Lower leg skin (tissue), 4 donors: ENCODE measurements at regions not wholly inside any gene's neighbourhood (a gene's known extent, or its start where the extent isn't known, plus 50 kb on each side); places are given as distances from the start of the nearest gene placed in this dataset.

Experiments used
- DNase-seq, 2 donors: peaks; one replicate each; pipeline ENCODE4 v3.0.0-alpha.2; 2019; ENCODE audit warnings: low spot score in 2 of 2
- H3K4me3 ChIP-seq: fragments of 200-600 bp; sonication (generic); 2 replicates; pipeline ENCODE4 v1.5.1; 2017; ENCODE audit warnings: mild to moderate bottlenecking, low read depth; ENCODE audit not compliant: poor library complexity, severe bottlenecking
- CTCF ChIP-seq, 3 donors: fragments of 450-650 bp; IDR thresholded peaks; one replicate each; pipeline ENCODE4 v1.5.1; 2016; ENCODE audit warnings: antibody characterized with exemption in 3 of 3, mild to moderate bottlenecking in 3 of 3, moderate library complexity in 2 of 3
- POLR2A ChIP-seq, 2 donors: fragments of 450-650 bp; IDR thresholded peaks; one replicate each; pipeline ENCODE4 v1.6.1; 2016 to 2017; ENCODE audit warnings: antibody characterized with exemption in 2 of 2, mild to moderate bottlenecking in 1 of 2, moderate library complexity in 1 of 2
- WGBS, 2 donors: methylation state at CpG; one replicate each; pipeline ENCODE4 v1.1.5; 2018; 5-methylcytosine and 5-hydroxymethylcytosine counted together
- intact Hi-C: fragments of 100-400 bp; cut with DNase I; formaldehyde crosslinking; loops from one replicate; pipeline ENCODE4 v1.15.0; 2023; ENCODE audit warnings: low total_unique reads

GRCh38 chr13:107956889-107957288, 258.4 kb downstream of the LIG4 start:
- no peak for TF ChIP-seq CTCF (IDR thresholded peaks at IDR 0.05)
- no peak for TF ChIP-seq POLR2A (IDR thresholded peaks at IDR 0.05)
- intact Hi-C loops = no loop called here

GRCh38 chr13:107942030-107942617, 273.2 kb downstream of the LIG4 start:
- intact Hi-C loops = no loop called here
- WGBS, 2 donors = 83 to 94% methylated on average over 4 of the region's 4 CpGs
- peak overlapping the region; percentile 3 for H3K4me3 ChIP-seq
- no peak for DNase-seq
- TF ChIP-seq CTCF (IDR thresholded peaks at IDR 0.05) = no peak

More at GRCh38 chr13:107956889-107957288, 258.4 kb downstream of the LIG4 start:
- no peak overlapping the region for H3K4me3 ChIP-seq
- 78 to 84% methylated on average over 3 of the region's 3 CpGs for WGBS, 2 donors
- DNase-seq = no peak

- DNase-seq = no peak
- WGBS, 2 donors = 44 to 55% methylated on average over 2 of the region's 2 CpGs
- no peak for TF ChIP-seq CTCF (IDR thresholded peaks at IDR 0.05)
- TF ChIP-seq POLR2A (IDR thresholded peaks at IDR 0.05) = no peak
- intact Hi-C loops = no loop called here
- H3K4me3 ChIP-seq = no peak overlapping the region
Measured at GRCh38 chr13:107941345-107942029, 273.8 kb downstream of the LIG4 start.

GRCh38 chr13:107937848-107938247, 277.5 kb downstream of the LIG4 start:
- DNase-seq = no peak
- H3K4me3 ChIP-seq = no peak overlapping the region
- 78 to 85% methylated on average over 2 of the region's 2 CpGs for WGBS, 2 donors
- intact Hi-C loops = no loop called here
- TF ChIP-seq POLR2A (IDR thresholded peaks at IDR 0.05) (no peak), CTCF (IDR thresholded peaks at IDR 0.05) (no peak)

- DNase-seq = no peak
- 59 to 77% methylated on average over 4 of the region's 4 CpGs for WGBS, 2 donors
Measured at GRCh38 chr13:107931056-107931455, 284.3 kb downstream of the LIG4 start.

More at GRCh38 chr13:107931056-107931455, 284.3 kb downstream of the LIG4 start:
- intact Hi-C loops = no loop called here
- no peak overlapping the region for H3K4me3 ChIP-seq
- TF ChIP-seq POLR2A (IDR thresholded peaks at IDR 0.05) (no peak), CTCF (IDR thresholded peaks at IDR 0.05) (no peak)
